ENCODE measurements at regions not wholly inside any gene's neighbourhood (a gene's known extent, or its start where the extent isn't known, plus 50 kb on each side); places are given as distances from the start of the nearest gene placed in this dataset.
A peak's percentile ranks its signal among the peaks of the same experiment; 100 is the strongest.
"Not testable (repeated sequence)": the region's sequence is repeated elsewhere in the genome, so short reads cannot be mapped to it uniquely, and the experiment has no call there.

DNA sequence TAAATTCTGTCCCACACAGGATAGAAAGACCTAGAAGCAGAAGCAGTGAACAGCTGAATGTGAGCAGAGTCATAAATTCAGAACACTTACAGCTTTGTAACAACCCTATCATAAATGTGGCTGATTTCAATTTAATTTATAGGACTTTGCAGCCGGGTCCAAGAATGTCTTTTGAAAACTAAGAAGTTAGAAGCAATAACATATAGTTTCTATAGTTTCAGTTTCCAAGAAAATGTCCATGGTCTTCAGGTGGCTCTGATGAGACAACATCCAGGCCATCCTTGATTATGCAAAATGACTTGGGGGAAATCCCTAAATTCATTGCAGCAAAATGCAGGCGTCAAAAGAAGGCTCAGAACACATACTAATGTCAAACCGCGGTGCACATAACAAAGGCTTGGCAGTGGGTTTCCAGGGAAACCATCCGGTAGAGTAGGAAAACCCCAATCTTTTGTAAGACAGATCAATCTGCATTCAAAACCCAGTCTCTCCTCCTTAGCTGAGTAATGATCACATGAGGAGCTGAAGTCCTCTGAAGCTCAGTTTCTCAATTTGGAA is 442.2 kb upstream of the ID2 start:
- Mint-ChIP-seq H3K4me1 (ENCODE audit: low read depth) (peaks cover 39% of the 10 kb centered on the region), H3K27ac (peak overlapping the region; percentile 62), H3K36me3 (ENCODE audit: low read depth) (peaks cover 8% of the 10 kb centered on the region), H3K27me3 (ENCODE audit: low read depth) (peaks cover 24% of the 10 kb centered on the region), H3K9me3 (peaks cover 12% of the 10 kb centered on the region), H3K4me3 (no peak overlapping the region)

- Mint-ChIP-seq H3K4me1 (ENCODE audit: low read depth) (peaks cover 31% of the 10 kb centered on the region), H3K27me3 (ENCODE audit: low read depth) (peaks cover 17% of the 10 kb centered on the region), H3K27ac (no peak overlapping the region), H3K36me3 (ENCODE audit: low read depth) (peaks cover 13% of the 10 kb centered on the region), H3K4me3 (no peak overlapping the region), H3K9me3 (peaks cover 29% of the 10 kb centered on the region)
Measured at GRCh38 chr2:8241317-8241716, 440.5 kb upstream of the ID2 start.

GRCh38 chr2:8242739-8243138 is 439.1 kb upstream of the ID2 start:
- peaks cover 43% of the 10 kb centered on the region for H3K9me3 Mint-ChIP-seq
- no peak overlapping the region for H3K27ac Mint-ChIP-seq
- peaks cover 18% of the 10 kb centered on the region for H3K36me3 Mint-ChIP-seq (ENCODE audit: low read depth)
- no peak overlapping the region for H3K4me3 Mint-ChIP-seq
- H3K4me1 Mint-ChIP-seq (ENCODE audit: low read depth) = peaks cover 25% of the 10 kb centered on the region
- peaks cover 9% of the 10 kb centered on the region for H3K27me3 Mint-ChIP-seq (ENCODE audit: low read depth)

DNA sequence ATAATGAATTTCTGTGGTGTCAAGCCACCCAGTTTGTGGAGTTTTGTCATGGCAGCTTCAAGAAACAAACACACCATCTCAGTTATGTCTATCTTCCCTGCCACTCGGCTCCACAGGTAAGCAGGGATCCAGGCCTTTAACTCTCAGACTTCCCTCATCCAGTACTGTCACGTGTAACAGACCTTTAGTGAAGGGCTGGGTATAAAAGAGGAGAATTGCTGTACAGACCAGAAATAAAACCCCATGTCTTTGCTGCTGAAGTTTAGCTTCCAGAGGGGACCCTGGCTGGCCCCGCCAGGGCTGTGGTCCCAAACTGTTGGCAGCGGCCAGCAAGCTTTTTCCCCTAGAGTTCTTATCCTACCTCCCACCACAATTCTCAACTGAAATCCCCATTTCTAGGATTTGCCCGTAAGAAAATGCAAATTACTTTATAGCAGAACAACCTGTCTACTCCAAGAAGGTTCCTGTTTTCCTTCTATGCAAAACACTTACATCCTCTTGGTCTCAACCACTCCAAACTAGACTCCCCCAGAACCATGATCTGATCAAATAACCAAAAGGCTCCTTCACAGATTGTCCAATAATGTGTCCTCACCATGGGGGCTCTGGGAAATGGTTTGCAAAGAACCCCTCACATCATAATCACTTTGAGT is 438.0 kb upstream of the ID2 start:
- H3K4me3 Mint-ChIP-seq = no peak overlapping the region
- peaks cover 48% of the 10 kb centered on the region for H3K9me3 Mint-ChIP-seq
- peaks cover 6% of the 10 kb centered on the region for H3K27me3 Mint-ChIP-seq (ENCODE audit: low read depth)
- H3K4me1 Mint-ChIP-seq (ENCODE audit: low read depth) = peaks cover 22% of the 10 kb centered on the region
- H3K27ac Mint-ChIP-seq = no peak overlapping the region
- H3K36me3 Mint-ChIP-seq (ENCODE audit: low read depth) = peaks cover 22% of the 10 kb centered on the region

- Mint-ChIP-seq H3K27ac (no peak overlapping the region), H3K27me3 (ENCODE audit: low read depth) (peaks cover 4% of the 10 kb centered on the region), H3K4me1 (ENCODE audit: low read depth) (peaks cover 14% of the 10 kb centered on the region), H3K4me3 (no peak overlapping the region), H3K9me3 (peaks cover 48% of the 10 kb centered on the region), H3K36me3 (ENCODE audit: low read depth) (peaks cover 20% of the 10 kb centered on the region)
Measured at GRCh38 chr2:8244639-8245038, 437.2 kb upstream of the ID2 start.

GRCh38 chr2:8246137-8246536 is 435.7 kb upstream of the ID2 start:
- peaks cover 58% of the 10 kb centered on the region for H3K9me3 Mint-ChIP-seq
- peaks cover 20% of the 10 kb centered on the region for H3K36me3 Mint-ChIP-seq (ENCODE audit: low read depth)
- H3K27ac Mint-ChIP-seq = no peak overlapping the region

DNA sequence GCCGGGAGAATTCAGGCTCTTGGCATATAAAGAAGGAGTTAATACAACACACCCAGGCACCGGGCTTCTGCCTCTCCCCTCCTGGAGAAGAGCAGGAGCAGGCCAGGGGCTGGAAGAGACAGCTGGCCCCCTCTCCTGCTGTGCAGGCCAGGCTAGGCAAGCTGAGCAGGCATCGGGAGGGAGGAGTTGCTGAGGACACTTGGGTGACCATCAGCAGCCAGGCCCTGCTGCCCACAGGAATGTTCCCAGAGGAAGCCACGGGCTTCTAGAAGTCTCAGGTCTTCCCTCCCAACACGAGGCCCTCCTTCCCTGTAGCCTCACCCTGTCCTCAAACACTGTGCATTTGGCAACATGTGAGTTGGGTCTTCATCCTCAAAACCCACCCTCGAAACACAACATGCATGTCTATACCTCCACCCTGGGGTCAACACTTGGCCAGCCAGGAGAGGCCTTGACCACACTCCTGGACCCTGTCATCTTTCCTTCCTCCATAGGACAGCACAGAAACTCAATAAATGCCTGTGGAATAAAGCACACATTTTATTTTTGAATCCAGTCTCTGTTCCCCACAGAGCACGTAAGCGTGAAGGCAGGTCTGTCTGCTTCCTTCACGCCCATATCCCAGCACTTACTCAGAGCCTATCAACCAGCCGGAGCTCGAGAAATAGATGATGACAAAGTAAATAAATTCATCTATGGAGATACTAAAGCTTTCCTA is 433.8 kb upstream of the ID2 start:
- Mint-ChIP-seq H3K4me3 (no peak overlapping the region), H3K9me3 (peaks cover 62% of the 10 kb centered on the region), H3K4me1 (ENCODE audit: low read depth) (no peaks in the 10 kb centered on the region), H3K36me3 (ENCODE audit: low read depth) (peaks cover 21% of the 10 kb centered on the region), H3K27ac (no peak overlapping the region), H3K27me3 (ENCODE audit: low read depth) (no peaks in the 10 kb centered on the region)

More at GRCh38 chr2:8246137-8246536, 435.7 kb upstream of the ID2 start:
- peaks cover 4% of the 10 kb centered on the region for H3K27me3 Mint-ChIP-seq (ENCODE audit: low read depth)
- peaks cover 3% of the 10 kb centered on the region for H3K4me1 Mint-ChIP-seq (ENCODE audit: low read depth)
- H3K4me3 Mint-ChIP-seq = no peak overlapping the region

DNA sequence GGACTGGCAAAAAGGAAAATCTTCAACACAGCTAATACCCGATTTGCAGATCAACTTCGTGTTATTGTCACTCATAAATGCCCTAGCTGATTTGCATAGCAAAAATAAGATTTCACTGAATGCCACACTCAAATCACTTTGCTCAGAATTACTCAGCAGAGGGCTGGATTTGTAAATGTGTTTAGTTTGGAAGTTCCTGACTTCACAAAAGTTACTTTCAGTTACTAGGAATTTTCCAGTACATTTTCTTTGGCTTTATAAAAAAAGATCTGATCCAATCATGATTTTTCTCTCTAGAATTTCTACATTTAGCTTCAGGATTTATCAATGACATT is 433.3 kb upstream of the ID2 start:
- H3K36me3 Mint-ChIP-seq (ENCODE audit: low read depth) = peaks cover 21% of the 10 kb centered on the region
- H3K4me1 Mint-ChIP-seq (ENCODE audit: low read depth) = peaks cover under 1% of the 10 kb centered on the region
- H3K9me3 Mint-ChIP-seq = peaks cover 60% of the 10 kb centered on the region
- no peak overlapping the region for H3K27ac Mint-ChIP-seq
- no peak overlapping the region for H3K4me3 Mint-ChIP-seq
- no peaks in the 10 kb centered on the region for H3K27me3 Mint-ChIP-seq (ENCODE audit: low read depth)

DNA sequence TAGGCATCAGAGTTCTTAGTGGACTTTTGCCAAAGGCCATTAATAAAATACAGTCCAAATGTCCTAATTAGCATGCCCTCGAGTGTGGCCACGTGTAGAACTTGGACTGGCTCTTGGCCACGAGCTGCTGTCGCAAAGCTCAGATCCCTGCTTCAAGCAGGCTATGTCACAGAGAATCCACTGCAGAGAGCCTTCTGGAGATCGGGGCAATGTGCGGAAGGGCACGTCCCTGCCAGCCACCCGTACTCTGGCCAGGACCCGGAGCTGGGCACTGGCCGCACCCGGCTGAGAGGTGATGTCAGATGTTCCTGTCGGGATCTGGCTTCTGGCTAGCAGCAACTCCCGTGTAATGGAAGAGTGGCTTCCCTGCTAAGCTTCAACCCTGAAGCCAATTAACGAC is 432.7 kb upstream of the ID2 start:
- H3K27ac Mint-ChIP-seq = no peak overlapping the region

DNA sequence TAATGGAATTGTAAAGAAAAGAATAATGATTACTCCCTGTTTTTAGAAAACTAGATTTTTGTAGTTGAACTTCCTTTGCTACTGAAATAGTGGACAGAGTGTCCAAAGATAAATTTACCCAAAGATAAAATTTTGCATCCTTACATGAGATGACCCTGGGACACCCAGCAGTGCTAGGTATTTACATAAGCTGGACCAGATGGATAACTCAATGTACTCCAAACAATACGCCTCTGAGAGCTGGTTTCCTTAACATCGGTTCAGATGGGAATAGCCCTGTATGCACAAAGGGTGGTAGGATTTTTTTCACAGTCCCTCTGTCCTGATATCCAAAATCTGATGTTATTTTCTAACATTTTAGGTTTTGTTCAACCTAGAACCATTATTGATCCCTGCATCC is 432.1 kb upstream of the ID2 start:
- Mint-ChIP-seq H3K4me1 (ENCODE audit: low read depth) (peaks cover 8% of the 10 kb centered on the region), H3K36me3 (ENCODE audit: low read depth) (peaks cover 17% of the 10 kb centered on the region), H3K4me3 (no peak overlapping the region), H3K9me3 (peaks cover 58% of the 10 kb centered on the region), H3K27ac (no peak overlapping the region), H3K27me3 (ENCODE audit: low read depth) (no peaks in the 10 kb centered on the region)

More for the DNA sequence above, 432.7 kb upstream of the ID2 start:
- Mint-ChIP-seq H3K27me3 (ENCODE audit: low read depth) (no peaks in the 10 kb centered on the region), H3K9me3 (peaks cover 62% of the 10 kb centered on the region), H3K4me1 (ENCODE audit: low read depth) (peaks cover 5% of the 10 kb centered on the region), H3K36me3 (ENCODE audit: low read depth) (peaks cover 21% of the 10 kb centered on the region), H3K4me3 (no peak overlapping the region)

DNA sequence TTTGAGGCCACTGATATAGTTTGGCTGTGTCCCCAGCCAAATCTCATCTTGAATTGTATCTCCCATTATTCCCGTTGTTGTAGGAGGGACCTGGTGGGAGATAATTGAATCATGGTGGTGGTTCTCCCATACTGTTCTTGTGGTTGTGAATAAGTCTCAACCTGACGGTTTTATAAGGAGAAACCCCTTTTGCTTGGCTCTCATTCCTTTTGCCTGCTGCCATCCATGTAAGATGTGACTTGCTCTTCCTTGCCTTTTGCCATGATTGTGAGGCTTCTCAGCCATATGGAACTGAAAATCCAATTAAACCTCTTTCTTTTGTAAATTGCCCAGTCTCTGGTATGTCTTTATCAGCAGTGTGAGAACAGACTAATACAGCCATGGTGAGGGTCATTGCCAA is 431.6 kb upstream of the ID2 start:
- peaks cover 53% of the 10 kb centered on the region for H3K9me3 Mint-ChIP-seq

GRCh38 chr2:8251291-8251690 is 430.6 kb upstream of the ID2 start:
- Mint-ChIP-seq H3K9me3 (peaks cover 43% of the 10 kb centered on the region), H3K27ac (no peak overlapping the region), H3K4me3 (no peak overlapping the region), H3K36me3 (ENCODE audit: low read depth) (peaks cover 14% of the 10 kb centered on the region), H3K4me1 (ENCODE audit: low read depth) (peaks cover 8% of the 10 kb centered on the region), H3K27me3 (ENCODE audit: low read depth) (no peaks in the 10 kb centered on the region)

More for the DNA sequence above, 431.6 kb upstream of the ID2 start:
- not testable (repeated sequence) for H3K4me3 Mint-ChIP-seq; H3K4me1 Mint-ChIP-seq (ENCODE audit: low read depth); H3K27me3 Mint-ChIP-seq (ENCODE audit: low read depth); H3K27ac Mint-ChIP-seq
- peaks cover 17% of the 10 kb centered on the region for H3K36me3 Mint-ChIP-seq (ENCODE audit: low read depth)

DNA sequence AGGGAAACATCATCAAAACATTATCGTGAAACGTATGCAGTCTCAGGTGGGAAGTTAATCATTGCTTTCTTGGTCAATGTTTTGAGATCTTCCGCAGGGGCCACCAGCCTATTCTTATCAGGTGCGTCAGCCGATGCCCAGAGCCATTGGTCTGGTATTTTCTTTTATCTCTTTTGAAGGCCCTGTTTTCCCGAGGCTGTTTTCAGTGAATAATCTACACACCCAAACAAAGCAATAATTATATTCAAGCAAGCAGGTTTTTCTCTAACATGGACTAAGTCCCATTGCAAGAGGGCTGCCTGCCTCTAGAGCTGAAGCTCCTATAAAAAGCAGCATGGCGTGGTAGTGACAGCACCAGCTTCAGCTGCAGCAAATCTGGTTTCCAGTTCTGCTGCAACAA is 430.0 kb upstream of the ID2 start:
- H3K4me1 Mint-ChIP-seq (ENCODE audit: low read depth) = peaks cover 8% of the 10 kb centered on the region
- peaks cover 37% of the 10 kb centered on the region for H3K9me3 Mint-ChIP-seq
- no peak overlapping the region for H3K27ac Mint-ChIP-seq
- H3K27me3 Mint-ChIP-seq (ENCODE audit: low read depth) = no peaks in the 10 kb centered on the region
- H3K4me3 Mint-ChIP-seq = no peak overlapping the region
- H3K36me3 Mint-ChIP-seq (ENCODE audit: low read depth) = peaks cover 8% of the 10 kb centered on the region

- Mint-ChIP-seq H3K9me3 (peaks cover 27% of the 10 kb centered on the region), H3K27ac (no peak overlapping the region)
Measured at GRCh38 chr2:8252997-8253694, 428.7 kb upstream of the ID2 start.

DNA sequence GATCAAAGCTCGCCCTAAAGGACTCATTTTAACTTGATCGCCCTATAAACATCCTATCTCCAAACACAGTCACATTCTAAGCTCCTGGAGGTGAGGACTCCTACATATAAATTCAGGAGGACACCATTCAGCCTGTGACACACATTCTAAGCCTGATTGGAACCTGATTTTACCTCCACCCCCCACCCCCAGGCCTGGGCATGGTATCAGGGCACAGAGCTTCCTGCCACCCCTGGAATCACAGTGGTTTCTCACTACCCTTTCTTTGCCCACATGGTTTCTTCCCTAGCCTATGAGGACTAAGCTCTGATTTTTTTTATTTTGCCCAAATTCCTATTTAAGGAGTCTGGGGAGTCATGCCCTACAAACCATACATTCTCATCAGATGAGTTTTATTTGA is 428.1 kb upstream of the ID2 start:
- Mint-ChIP-seq H3K27ac (no peak overlapping the region), H3K4me1 (ENCODE audit: low read depth) (peaks cover 8% of the 10 kb centered on the region), H3K4me3 (no peak overlapping the region), H3K36me3 (ENCODE audit: low read depth) (peaks cover 4% of the 10 kb centered on the region), H3K9me3 (peaks cover 23% of the 10 kb centered on the region), H3K27me3 (ENCODE audit: low read depth) (peaks cover 6% of the 10 kb centered on the region)

More at GRCh38 chr2:8252997-8253694, 428.7 kb upstream of the ID2 start:
- no peaks in the 10 kb centered on the region for H3K27me3 Mint-ChIP-seq (ENCODE audit: low read depth)
- H3K4me3 Mint-ChIP-seq = no peak overlapping the region
- peaks cover 7% of the 10 kb centered on the region for H3K36me3 Mint-ChIP-seq (ENCODE audit: low read depth)
- H3K4me1 Mint-ChIP-seq (ENCODE audit: low read depth) = peaks cover 8% of the 10 kb centered on the region
